Muscle of leg (tissue), 3 donors: ENCODE measurements at regions not wholly inside any gene's neighbourhood (a gene's known extent, or its start where the extent isn't known, plus 50 kb on each side); places are given as distances from the start of the nearest gene placed in this dataset.
A peak's percentile ranks its signal among the peaks of the same experiment; 100 is the strongest.

ENCODE experiments used
- DNase-seq: peaks from one replicate; pipeline ENCODE4 v3.0.0; 2013
- H3K27ac ChIP-seq: one replicate; pipeline ENCODE4 v1.5.1; 2013; ENCODE audit warnings: mild to moderate bottlenecking, low read length, control low read depth
- H3K27me3 ChIP-seq: one replicate; pipeline ENCODE4 v1.6.1; 2013; ENCODE audit warnings: low read length; ENCODE audit not compliant: control insufficient read depth, insufficient read depth
- H3K36me3 ChIP-seq: one replicate; pipeline ENCODE4 v1.6.1; 2013; ENCODE audit warnings: low read length; ENCODE audit not compliant: control insufficient read depth, insufficient read depth
- H3K4me1 ChIP-seq: one replicate; pipeline ENCODE4 v1.6.1; 2013; ENCODE audit warnings: low read length; ENCODE audit not compliant: control insufficient read depth, insufficient read depth
- H3K4me3 ChIP-seq: one replicate; pipeline ENCODE4 v1.5.1; 2013; ENCODE audit warnings: low read length, control low read depth
- H3K9me3 ChIP-seq: replicated peaks from 2 replicates; pipeline ENCODE4 v1.6.1; 2013; ENCODE audit warnings: low read depth, low read length; ENCODE audit not compliant: control insufficient read depth
- whole genome bisulfite sequencing: methylation state at CpG from one replicate; pipeline ENCODE4 v1.1.5; 2013; ENCODE audit warnings: missing lambda C conversion rate; ENCODE audit not compliant: insufficient coverage; 5-methylcytosine and 5-hydroxymethylcytosine counted together

DNA sequence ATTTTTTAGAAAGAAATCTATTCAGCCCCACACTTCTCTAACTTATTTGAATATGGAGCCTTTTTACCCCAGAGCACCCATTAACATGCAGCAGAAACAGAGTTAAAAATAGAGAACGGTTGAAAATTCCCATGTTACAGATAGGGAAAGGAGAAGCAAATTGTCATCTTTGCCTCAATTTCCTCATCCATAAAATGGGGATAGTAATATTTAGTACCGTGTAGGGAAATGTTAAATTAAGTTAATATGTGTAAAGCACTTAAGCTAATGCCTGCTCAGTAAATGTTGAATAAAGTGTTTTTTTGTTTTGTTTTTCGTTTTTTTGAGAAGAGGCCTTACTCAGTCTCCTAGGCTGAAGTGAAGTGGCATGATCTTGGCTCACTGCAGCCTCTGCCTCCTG, 50.3 kb downstream of the NAV1 start:
- no peak overlapping the region for H3K27ac ChIP-seq
- peaks cover 7% of the 10 kb centered on the region for H3K4me1 ChIP-seq
- no peaks in the 10 kb centered on the region for H3K9me3 ChIP-seq
- H3K27me3 ChIP-seq = no peaks in the 10 kb centered on the region
- DNase-seq = no peak
- no peak overlapping the region for H3K4me3 ChIP-seq
- H3K36me3 ChIP-seq = peaks cover 2% of the 10 kb centered on the region
- no CpG with 5 or more reads among the region's 3 CpGs for WGBS

DNA sequence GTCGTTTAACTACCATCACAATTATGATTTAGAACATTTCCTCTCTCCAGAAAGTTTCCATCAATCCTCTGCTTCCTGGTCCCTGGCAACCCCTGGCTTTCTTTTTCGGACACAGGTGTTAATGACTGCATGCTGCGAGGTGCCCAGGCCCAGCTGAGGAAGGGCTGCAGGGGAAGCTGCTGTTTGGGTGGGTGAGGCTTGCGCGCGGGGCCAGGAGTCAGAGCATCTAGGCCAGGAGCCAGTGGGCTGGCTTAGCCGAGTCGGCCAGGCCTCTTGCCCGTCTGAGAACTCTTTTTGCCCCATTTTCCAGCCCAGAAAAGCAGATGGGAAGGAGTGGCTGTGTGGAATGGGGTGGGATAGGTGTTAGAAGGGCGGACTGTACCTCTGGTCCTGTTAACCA, 51.5 kb downstream of the NAV1 start:
- no peak overlapping the region for H3K4me3 ChIP-seq
- H3K4me1 ChIP-seq = peaks cover 2% of the 10 kb centered on the region
- no peaks in the 10 kb centered on the region for H3K9me3 ChIP-seq
- no peak overlapping the region for H3K27ac ChIP-seq
- H3K27me3 ChIP-seq = no peaks in the 10 kb centered on the region
- WGBS = 87% methylated on average over 8 of the region's 10 CpGs
- DNase-seq = no peak
- peaks cover 2% of the 10 kb centered on the region for H3K36me3 ChIP-seq

DNA sequence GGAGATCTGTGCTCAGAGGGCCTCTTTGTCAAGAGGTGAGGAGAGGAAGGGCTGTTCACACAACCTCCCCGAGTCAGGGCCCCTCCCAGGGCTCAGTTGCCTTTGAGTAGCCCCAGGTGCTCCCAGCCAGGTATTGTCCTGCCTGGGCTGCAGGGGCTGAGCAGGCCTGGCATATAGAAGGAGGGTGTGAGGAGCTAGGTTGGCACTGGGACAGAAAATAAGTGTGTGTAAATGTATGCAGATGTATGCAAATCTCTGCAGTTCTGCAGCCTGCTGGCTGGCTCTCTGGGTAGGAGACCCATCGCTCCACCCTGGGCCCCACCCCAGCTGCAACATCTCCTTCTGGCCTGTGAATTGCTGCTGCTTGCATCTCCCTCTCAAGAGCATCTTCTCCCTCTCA, 52.4 kb downstream of the NAV1 start:
- Histone ChIP-seq H3K27me3 (no peaks in the 10 kb centered on the region), H3K27ac (no peak overlapping the region), H3K4me1 (peaks cover 2% of the 10 kb centered on the region), H3K36me3 (peaks cover 2% of the 10 kb centered on the region), H3K4me3 (no peak overlapping the region), H3K9me3 (no peaks in the 10 kb centered on the region)
- no peak for DNase-seq
- WGBS = 20% methylated on average over 1 of the region's 2 CpGs

DNA sequence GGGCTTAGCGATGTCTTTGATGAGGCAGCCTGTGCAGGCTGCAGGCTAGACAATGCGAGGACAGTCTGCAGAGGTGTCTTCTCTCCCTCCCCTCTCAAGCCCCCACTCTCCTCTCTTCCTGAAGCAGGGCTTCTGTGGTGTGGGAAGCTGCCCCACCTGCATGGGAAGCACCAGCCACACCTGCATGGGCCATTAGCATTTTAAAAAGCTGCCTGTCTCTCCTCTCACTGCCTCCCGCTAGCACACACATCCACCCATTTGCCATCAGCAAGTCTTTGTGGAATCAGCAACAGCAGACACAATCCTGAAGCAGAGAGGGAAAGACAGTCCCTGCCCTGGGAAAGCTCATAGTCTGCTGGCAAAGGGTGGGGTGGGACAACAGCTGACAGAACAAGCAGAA, 53.1 kb downstream of the NAV1 start:
- Histone ChIP-seq H3K36me3 (peaks cover 2% of the 10 kb centered on the region), H3K4me1 (peaks cover 2% of the 10 kb centered on the region), H3K27ac (no peak overlapping the region), H3K9me3 (no peaks in the 10 kb centered on the region), H3K27me3 (no peaks in the 10 kb centered on the region), H3K4me3 (no peak overlapping the region)
- no peak for DNase-seq
- no CpG with 5 or more reads among the region's 3 CpGs for WGBS

DNA sequence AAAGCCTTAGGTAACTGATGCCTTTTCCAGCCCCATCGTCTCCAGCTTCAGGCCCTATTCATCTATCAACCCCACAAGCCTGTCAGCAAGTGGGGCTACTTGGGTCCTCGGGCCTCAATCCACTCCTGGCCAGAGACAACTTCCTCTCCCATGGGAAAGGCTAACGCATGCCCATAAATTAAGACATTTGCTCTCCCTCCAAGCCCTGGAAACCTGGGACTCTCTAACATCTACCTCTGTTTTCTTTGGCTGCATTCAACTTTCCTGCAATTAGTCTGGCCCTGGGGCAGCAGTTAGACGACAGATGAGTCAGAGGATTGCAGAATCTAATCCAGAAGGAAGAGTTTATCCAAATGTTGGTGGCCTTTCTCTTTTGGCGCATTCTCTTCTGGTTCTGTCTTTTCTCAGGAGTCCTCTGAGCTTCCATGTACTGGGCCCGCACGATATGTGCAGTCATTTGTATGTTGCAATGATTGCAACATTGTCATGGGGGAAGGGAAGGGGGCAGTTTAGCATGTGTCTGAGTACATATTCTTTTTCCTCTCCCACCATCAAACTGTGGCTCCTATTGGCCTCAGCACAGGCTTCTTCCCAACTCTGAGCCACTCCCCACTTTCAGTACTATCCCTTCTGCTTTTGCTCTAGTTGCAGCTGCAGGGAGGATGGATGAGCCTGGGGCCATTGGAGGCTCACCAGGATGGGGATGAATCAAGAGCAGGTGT, 54.4 kb downstream of the NAV1 start:
- H3K4me3 ChIP-seq = no peak overlapping the region
- DNase-seq = peak; percentile 73
- peaks cover 2% of the 10 kb centered on the region for H3K36me3 ChIP-seq
- H3K4me1 ChIP-seq = peaks cover 10% of the 10 kb centered on the region
- no peaks in the 10 kb centered on the region for H3K27me3 ChIP-seq
- H3K27ac ChIP-seq = no peak overlapping the region
- H3K9me3 ChIP-seq = no peaks in the 10 kb centered on the region
- WGBS = 22% methylated on average over 2 of the region's 7 CpGs

DNA sequence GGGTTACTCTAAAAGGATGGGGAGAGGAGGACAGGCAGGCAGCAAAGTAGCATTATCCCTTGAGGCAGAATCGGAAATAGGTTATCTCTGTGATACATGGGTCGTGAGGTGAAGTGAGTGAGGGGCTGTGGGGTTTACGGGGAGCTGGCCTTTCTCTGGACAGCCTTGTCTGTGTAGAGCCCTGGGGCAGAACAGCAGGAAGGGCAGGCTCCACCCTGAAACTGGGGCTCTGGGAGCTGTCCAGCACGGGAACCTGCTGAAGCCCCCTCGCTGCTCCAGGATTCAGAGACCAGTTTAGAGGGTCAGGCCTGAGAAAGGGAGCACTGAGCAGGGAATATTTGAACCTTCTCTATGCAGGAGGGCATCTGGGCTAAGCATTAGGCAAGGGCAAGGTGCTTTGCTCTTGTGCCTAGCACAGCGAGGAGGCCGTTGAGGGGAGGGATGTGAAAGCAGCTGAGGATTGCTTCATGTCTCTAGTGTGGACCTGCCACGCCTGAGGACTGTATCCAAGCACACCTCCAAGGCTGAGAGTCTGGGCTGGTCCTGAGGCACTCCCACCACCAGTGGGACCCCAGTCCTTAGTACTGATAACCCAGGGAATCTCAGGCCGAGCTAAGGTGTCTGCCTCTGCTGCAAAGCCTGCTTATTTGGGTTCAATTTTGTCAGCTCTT, 55.8 kb downstream of the NAV1 start:
- peaks cover 17% of the 10 kb centered on the region for H3K4me1 ChIP-seq
- H3K27me3 ChIP-seq = no peaks in the 10 kb centered on the region
- H3K36me3 ChIP-seq = peaks cover 2% of the 10 kb centered on the region
- no peak overlapping the region for H3K27ac ChIP-seq
- DNase-seq = peak; percentile 42
- H3K4me3 ChIP-seq = no peak overlapping the region
- WGBS = 38% methylated on average over 6 of the region's 9 CpGs
- H3K9me3 ChIP-seq = no peaks in the 10 kb centered on the region

DNA sequence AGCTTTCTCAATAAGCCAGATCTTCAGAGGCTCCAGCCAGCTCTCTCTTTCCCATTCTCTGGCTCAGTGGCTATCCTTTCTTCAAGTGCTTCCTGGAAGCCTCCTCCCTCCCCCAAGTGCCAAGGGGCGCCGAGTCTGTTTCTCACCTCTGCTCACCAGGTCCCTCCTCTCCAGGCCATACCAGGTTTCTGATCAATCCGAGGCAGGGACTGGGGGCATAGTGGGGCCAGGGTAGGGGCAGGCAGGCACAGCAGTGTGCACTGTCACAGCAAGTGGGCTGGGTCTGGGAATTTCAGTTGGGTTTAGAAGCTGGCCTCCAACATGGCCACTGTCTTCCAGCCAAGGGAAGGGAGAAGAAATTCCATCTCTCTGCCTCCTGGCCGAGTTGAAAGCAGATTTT, 56.5 kb downstream of the NAV1 start:
- Histone ChIP-seq H3K9me3 (no peaks in the 10 kb centered on the region), H3K27ac (no peak overlapping the region), H3K4me3 (no peak overlapping the region), H3K36me3 (peaks cover 2% of the 10 kb centered on the region), H3K4me1 (peaks cover 17% of the 10 kb centered on the region), H3K27me3 (no peaks in the 10 kb centered on the region)
- no peak for DNase-seq
- WGBS = 40% methylated on average over 1 of the region's 4 CpGs

DNA sequence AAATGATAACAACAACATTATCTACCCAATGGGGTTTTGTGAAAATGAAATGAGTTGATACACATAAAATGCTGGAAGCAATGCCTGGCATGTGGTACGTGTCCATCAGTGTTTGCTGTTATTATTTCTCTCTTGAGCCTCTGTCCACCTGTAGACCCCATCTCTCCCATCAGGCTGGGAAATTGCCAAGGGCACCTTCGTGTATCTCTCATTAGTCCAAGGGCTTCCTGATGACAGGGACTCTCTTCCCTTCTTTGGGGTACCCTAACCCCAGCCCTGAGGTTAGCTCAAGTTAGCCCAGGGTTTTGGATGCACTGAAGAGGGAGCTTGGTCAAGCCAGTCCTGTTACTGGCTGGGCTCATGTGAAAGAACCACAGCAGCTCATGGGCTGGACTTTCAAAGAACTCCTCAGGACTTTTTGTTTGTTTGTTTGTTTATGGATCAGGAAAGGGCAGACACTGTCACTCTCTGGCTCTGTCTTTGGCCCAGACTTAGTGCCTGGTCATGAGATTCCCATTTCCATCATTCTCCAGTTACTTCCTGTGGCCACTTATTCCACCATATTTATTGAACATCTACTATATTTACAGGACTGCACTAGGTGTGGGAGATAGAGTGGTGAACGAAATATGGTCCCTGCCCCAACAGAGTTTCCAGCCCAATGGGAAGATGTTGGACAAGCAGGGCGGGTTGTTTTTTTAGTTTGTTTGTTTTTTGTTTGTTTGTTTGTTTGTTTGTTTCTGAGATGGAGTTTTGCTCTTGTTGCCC, 57.4 kb downstream of the NAV1 start:
- no peak for DNase-seq
- H3K9me3 ChIP-seq = no peaks in the 10 kb centered on the region
- no peaks in the 10 kb centered on the region for H3K36me3 ChIP-seq
- peaks cover 17% of the 10 kb centered on the region for H3K4me1 ChIP-seq
- no peaks in the 10 kb centered on the region for H3K27me3 ChIP-seq
- no peak overlapping the region for H3K27ac ChIP-seq
- WGBS = 66% methylated on average over 2 of the region's 4 CpGs
- no peak overlapping the region for H3K4me3 ChIP-seq

DNA sequence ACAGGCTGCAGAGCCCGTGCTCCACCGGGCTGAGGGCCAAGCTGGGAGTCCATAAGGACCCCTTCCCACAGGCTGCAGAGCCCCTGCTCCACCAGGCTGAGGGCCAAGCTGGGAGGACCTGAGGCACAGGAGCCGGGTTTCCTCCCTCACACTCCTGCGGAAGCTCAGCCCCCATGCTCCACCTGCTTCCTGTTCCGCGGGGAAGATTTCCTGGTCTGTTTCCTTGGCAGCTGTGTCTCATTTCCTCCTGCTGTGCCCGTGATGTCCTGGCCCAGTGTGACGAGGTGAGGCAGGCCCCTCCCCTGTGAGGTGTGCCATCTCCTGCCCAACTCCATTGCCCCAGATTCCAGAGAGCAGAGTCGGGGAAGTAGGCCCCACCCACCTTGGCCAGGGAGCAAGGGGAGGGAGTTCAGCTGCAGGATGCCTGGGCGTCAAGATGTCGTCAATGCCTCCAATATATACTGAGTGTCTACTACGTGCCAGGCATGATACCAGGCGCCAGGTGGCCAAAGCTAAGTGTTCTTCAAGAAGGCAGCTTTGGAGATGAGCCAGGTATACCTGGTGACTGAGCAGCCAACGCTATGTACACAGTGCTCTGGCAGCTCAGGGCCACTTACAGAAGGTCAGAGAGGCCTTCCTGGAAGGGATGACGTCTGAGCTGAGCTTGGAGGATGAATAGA, 58.8 kb downstream of the NAV1 start:
- H3K4me1 ChIP-seq = peaks cover 17% of the 10 kb centered on the region
- peak overlapping the region; percentile 63 for H3K27ac ChIP-seq
- peak; percentile 43 for DNase-seq
- H3K36me3 ChIP-seq = no peaks in the 10 kb centered on the region
- no peak overlapping the region for H3K4me3 ChIP-seq
- no peaks in the 10 kb centered on the region for H3K9me3 ChIP-seq
- H3K27me3 ChIP-seq = no peaks in the 10 kb centered on the region
- WGBS = 36% methylated on average over 13 of the region's 15 CpGs

DNA sequence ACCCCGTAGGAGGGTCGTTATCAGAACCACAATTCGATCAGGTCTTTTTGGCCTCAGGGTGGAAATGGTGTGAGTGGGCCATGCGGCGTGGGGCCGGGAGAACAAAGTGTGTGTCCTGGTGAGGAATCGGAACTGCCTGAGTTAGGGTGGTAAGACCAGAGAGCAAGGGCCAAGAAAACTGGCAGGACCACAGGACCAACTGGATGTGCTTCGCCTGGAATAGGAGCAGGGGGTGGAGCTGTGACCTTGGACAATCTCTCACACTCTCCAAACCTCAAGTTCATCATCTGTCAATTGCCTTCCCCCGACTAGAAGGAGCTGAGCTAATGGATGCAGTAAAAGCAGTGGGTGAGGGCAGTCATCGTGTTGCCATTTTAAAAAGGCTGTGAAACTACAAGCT, 59.5 kb downstream of the NAV1 start:
- H3K4me1 ChIP-seq = peaks cover 17% of the 10 kb centered on the region
- no peak overlapping the region for H3K4me3 ChIP-seq
- H3K27me3 ChIP-seq = no peaks in the 10 kb centered on the region
- DNase-seq = no peak
- H3K36me3 ChIP-seq = no peaks in the 10 kb centered on the region
- H3K27ac ChIP-seq = peak overlapping the region; percentile 63
- WGBS = 89% methylated on average over 8 of the region's 10 CpGs
- H3K9me3 ChIP-seq = no peaks in the 10 kb centered on the region
